ENCODE measurements at regions not wholly inside any gene's neighbourhood (a gene's known extent, or its start where the extent isn't known, plus 50 kb on each side); places are given as distances from the start of the nearest gene placed in this dataset.

- TF ChIP-seq GATA2 (IDR thresholded peaks at IDR 0.05; ENCODE audit: low read depth, low read length) = no peak
- TF ChIP-seq GATA3 (IDR thresholded peaks at IDR 0.05; ENCODE audit: low read depth, low read length) = no peak
Measured at GRCh38 chr5:163104464-163104863, 332.9 kb upstream of the CCNG1 start.

Measured in SH-SY5Y (cell line).